ENCODE measurements at regions not wholly inside any gene's neighbourhood (a gene's known extent, or its start where the extent isn't known, plus 50 kb on each side); places are given as distances from the start of the nearest gene placed in this dataset.
"Not testable (repeated sequence)": the region's sequence is repeated elsewhere in the genome, so short reads cannot be mapped to it uniquely, and the experiment has no call there.

- no peak for DNase-seq
These were observed 575.3 kb upstream of the ZNF385D start for GRCh38 chr3:22326305-22326704.

GRCh38 chr3:22334996-22335395 is 584.0 kb upstream of the ZNF385D start:
- no peak for DNase-seq

GRCh38 chr3:22349215-22349851 is 598.3 kb upstream of the ZNF385D start:
- DNase-seq, result no peak

- DNase-seq, result no peak
These were observed 600.8 kb upstream of the ZNF385D start for GRCh38 chr3:22351806-22352205.

- no peak for DNase-seq
These were observed 602.1 kb upstream of the ZNF385D start for GRCh38 chr3:22353126-22353525.

GRCh38 chr3:22358334-22358733 is 607.3 kb upstream of the ZNF385D start:
- no peak for DNase-seq

GRCh38 chr3:22360164-22360563 is 609.2 kb upstream of the ZNF385D start:
- no peak for DNase-seq

- DNase-seq, result peak; percentile 58
These were observed 610.0 kb upstream of the ZNF385D start for GRCh38 chr3:22360970-22361369.

- peak; percentile 55 for DNase-seq
These were observed 610.5 kb upstream of the ZNF385D start for GRCh38 chr3:22361521-22361920.

GRCh38 chr3:22364851-22365250 is 613.8 kb upstream of the ZNF385D start:
- no peak for DNase-seq

GRCh38 chr3:22366781-22367180 is 615.8 kb upstream of the ZNF385D start:
- DNase-seq, result no peak

GRCh38 chr3:22371036-22371435 is 620.0 kb upstream of the ZNF385D start:
- DNase-seq, result no peak

- no peak for DNase-seq
These were observed 620.7 kb upstream of the ZNF385D start for GRCh38 chr3:22371607-22372291.

- no peak for DNase-seq
These were observed 621.5 kb upstream of the ZNF385D start for GRCh38 chr3:22372292-22373062.

- no peak for DNase-seq
These were observed 622.2 kb upstream of the ZNF385D start for GRCh38 chr3:22373182-22373581.

- no peak for DNase-seq
These were observed 622.8 kb upstream of the ZNF385D start for GRCh38 chr3:22373827-22374226.

GRCh38 chr3:22377421-22377820 is 626.4 kb upstream of the ZNF385D start:
- peak; percentile 90 for DNase-seq

- no peak for DNase-seq
These were observed 627.9 kb upstream of the ZNF385D start for GRCh38 chr3:22378869-22379268.

GRCh38 chr3:22380253-22380652 is 629.2 kb upstream of the ZNF385D start:
- DNase-seq, result no peak

GRCh38 chr3:22381564-22381963 is 630.6 kb upstream of the ZNF385D start:
- not testable (repeated sequence) for DNase-seq

- peak; percentile 62 for DNase-seq
These were observed 632.3 kb upstream of the ZNF385D start for GRCh38 chr3:22383285-22383684.

- no peak for DNase-seq
These were observed 635.1 kb upstream of the ZNF385D start for GRCh38 chr3:22386107-22386506.

GRCh38 chr3:22392286-22392685 is 641.3 kb upstream of the ZNF385D start:
- no peak for DNase-seq

GRCh38 chr3:22392859-22393258 is 641.8 kb upstream of the ZNF385D start:
- no peak for DNase-seq
